Right atrium auricular region (tissue), 2 donors: ENCODE measurements at regions not wholly inside any gene's neighbourhood (a gene's known extent, or its start where the extent isn't known, plus 50 kb on each side); places are given as distances from the start of the nearest gene placed in this dataset.

Experiments used
- DNase-seq: peaks from one replicate; pipeline ENCODE4 v3.0.0-alpha.2; 2019; ENCODE audit warnings: low spot score
- H3K27ac ChIP-seq, 2 donors: fragments of 200-600 bp; sonication (generic); 1 replicate in 1 of 2; 2 replicates in 1 of 2; pipeline ENCODE4 v1.5.1; 2016 to 2019
- H3K27me3 ChIP-seq, 2 donors: fragments of 200-600 bp; sonication (generic); one replicate each; pipeline versions ENCODE4 v1.5.1 to v1.6.0; 2017 to 2019
- H3K36me3 ChIP-seq: fragments of 200-600 bp; sonication (generic); one replicate; pipeline ENCODE4 v1.5.1; 2016
- H3K4me1 ChIP-seq, 2 donors: fragments of 200-600 bp; sonication (generic); one replicate each; pipeline versions ENCODE4 v1.5.1 to v1.6.0; 2017 to 2019
- H3K4me3 ChIP-seq, 2 donors: fragments of 200-600 bp; sonication (generic); 1 replicate in 1 of 2; 2 replicates in 1 of 2; pipeline ENCODE4 v1.5.1; 2017 to 2019; ENCODE audit warnings: mild to moderate bottlenecking in 1 of 2, moderate library complexity in 1 of 2
- H3K9me3 ChIP-seq, 2 donors: fragments of 200-600 bp; sonication (generic); one replicate each; pipeline ENCODE4 v1.5.1; 2019
- CTCF ChIP-seq, 2 donors: fragments of 200-600 bp; sonication (generic); IDR thresholded peaks; one replicate each; pipeline ENCODE4 v1.5.1; 2019; ENCODE audit warnings: antibody characterized with exemption in 2 of 2

GRCh38 chr3:154953538-154953937 lies 126.6 kb upstream of the MME start:
- Histone ChIP-seq H3K4me1 (no peaks in the 10 kb centered on the region), H3K36me3 (no peaks in the 10 kb centered on the region), H3K4me3 (no peak overlapping the region), H3K27ac (no peak overlapping the region), H3K27me3 (no peaks in the 10 kb centered on the region), H3K9me3 (peaks cover 0 to 15% of the 10 kb centered on the region in 2 donors)
- no peak for DNase-seq
- no peak for TF ChIP-seq CTCF (IDR thresholded peaks at IDR 0.05)

GRCh38 chr3:154952553-154952952 lies 127.6 kb upstream of the MME start:
- no peak for DNase-seq
- Histone ChIP-seq H3K4me1 (no peaks in the 10 kb centered on the region), H3K27me3 (no peaks in the 10 kb centered on the region), H3K4me3 (no peak overlapping the region), H3K36me3 (no peaks in the 10 kb centered on the region), H3K9me3 (peaks cover 0 to 15% of the 10 kb centered on the region in 2 donors), H3K27ac (no peak overlapping the region)
- TF ChIP-seq CTCF (IDR thresholded peaks at IDR 0.05), result no peak

- DNase-seq, result no peak
- Histone ChIP-seq H3K36me3 (no peaks in the 10 kb centered on the region), H3K4me3 (no peak overlapping the region), H3K9me3 (peaks cover 0 to 5% of the 10 kb centered on the region in 2 donors), H3K27ac (no peak overlapping the region), H3K4me1 (no peaks in the 10 kb centered on the region), H3K27me3 (peaks cover 0 to 3% of the 10 kb centered on the region in 2 donors)
- TF ChIP-seq CTCF (IDR thresholded peaks at IDR 0.05), result no peak
Measured at GRCh38 chr3:154943981-154944380, 136.1 kb upstream of the MME start.

- Histone ChIP-seq H3K4me3 (no peak overlapping the region), H3K4me1 (no peaks in the 10 kb centered on the region), H3K27ac (no peak overlapping the region), H3K9me3 (peaks cover 0 to 5% of the 10 kb centered on the region in 2 donors), H3K27me3 (peaks cover 0 to 3% of the 10 kb centered on the region in 2 donors), H3K36me3 (no peaks in the 10 kb centered on the region)
- no peak for DNase-seq
- no peak for TF ChIP-seq CTCF (IDR thresholded peaks at IDR 0.05)
Measured at GRCh38 chr3:154942827-154943226, 137.3 kb upstream of the MME start.

GRCh38 chr3:154936196-154936595 lies 143.9 kb upstream of the MME start:
- H3K27me3 ChIP-seq, result no peaks in the 10 kb centered on the region
- H3K4me3 ChIP-seq, result no peak overlapping the region
- no peaks in the 10 kb centered on the region for H3K4me1 ChIP-seq
- H3K27ac ChIP-seq, result no peak overlapping the region
- no peak for DNase-seq
- H3K36me3 ChIP-seq, result no peaks in the 10 kb centered on the region
- no peak for TF ChIP-seq CTCF (IDR thresholded peaks at IDR 0.05)
- H3K9me3 ChIP-seq, result peaks cover 0 to under 1% of the 10 kb centered on the region in 2 donors

- H3K4me1 ChIP-seq, result no peaks in the 10 kb centered on the region
- no peak for TF ChIP-seq CTCF (IDR thresholded peaks at IDR 0.05)
- no peak overlapping the region for H3K27ac ChIP-seq
- H3K36me3 ChIP-seq, result no peaks in the 10 kb centered on the region
- H3K4me3 ChIP-seq, result no peak overlapping the region
- DNase-seq, result no peak
- no peaks in the 10 kb centered on the region for H3K9me3 ChIP-seq
- H3K27me3 ChIP-seq, result no peaks in the 10 kb centered on the region
Measured at GRCh38 chr3:154933581-154933980, 146.5 kb upstream of the MME start.
